Tibial nerve (tissue), 4 donors: ENCODE measurements at regions not wholly inside any gene's neighbourhood (a gene's known extent, or its start where the extent isn't known, plus 50 kb on each side); places are given as distances from the start of the nearest gene placed in this dataset.

ENCODE experiments used
- DNase-seq, 2 donors: peaks; one replicate each; pipeline ENCODE4 v3.0.0-alpha.2; 2019; ENCODE audit warnings: low spot score in 2 of 2
- H3K27ac ChIP-seq, 4 donors: fragments of 200-600 bp; sonication (generic) in 3 of 4; one replicate each; pipeline ENCODE4 v1.5.1; 2017 to 2019; ENCODE audit warnings: mild to moderate bottlenecking in 1 of 4
- H3K27me3 ChIP-seq, 2 donors: fragments of 200-600 bp; sonication (generic) in 1 of 2; one replicate each; pipeline versions ENCODE4 v1.5.1 to v1.6.0; 2017 to 2019
- H3K36me3 ChIP-seq, 3 donors: fragments of 200-600 bp; sonication (generic); one replicate each; pipeline ENCODE4 v1.5.1; 2018 to 2019
- H3K4me1 ChIP-seq, 4 donors: fragments of 200-600 bp; sonication (generic) in 3 of 4; one replicate each; pipeline ENCODE4 v1.5.1; 2017 to 2019
- H3K4me3 ChIP-seq, 4 donors: fragments of 200-600 bp; sonication (generic) in 3 of 4; one replicate each; pipeline ENCODE4 v1.5.1; 2017 to 2019; ENCODE audit warnings: mild to moderate bottlenecking in 1 of 4, moderate library complexity in 1 of 4
- H3K9me3 ChIP-seq, 4 donors: fragments of 200-600 bp; sonication (generic) in 3 of 4; one replicate each; pipeline ENCODE4 v1.5.1; 2017 to 2019
- CTCF ChIP-seq, 5 experiments: fragments of 200-600 bp in 3 of 5; fragments of 450-650 bp in 2 of 5; sonication (generic) in 3 of 5; IDR thresholded peaks; one replicate each; pipeline ENCODE4 v1.5.1; 2016 to 2019; ENCODE audit warnings: antibody characterized with exemption in 5 of 5, mild to moderate bottlenecking in 3 of 5, moderate library complexity in 2 of 5
- EP300 ChIP-seq, 2 donors: sonication (generic); formaldehyde crosslinking; IDR thresholded peaks; one replicate each; pipeline ENCODE4 v1.6.1; 2017; ENCODE audit warnings: antibody characterized with exemption in 2 of 2, mild to moderate bottlenecking in 1 of 2
- POLR2A ChIP-seq, 2 donors: fragments of 450-650 bp; IDR thresholded peaks; one replicate each; pipeline ENCODE4 v1.6.1; 2017; ENCODE audit warnings: antibody characterized with exemption in 2 of 2, mild to moderate bottlenecking in 2 of 2, moderate library complexity in 2 of 2
- WGBS, 2 donors: methylation state at CpG; one replicate each; pipeline ENCODE4 v1.1.5; 2018; 5-methylcytosine and 5-hydroxymethylcytosine counted together

GRCh38 chr4:163624727-163625126 lies 130.2 kb downstream of the TMA16 start:
- DNase-seq: no peak
- H3K4me3 ChIP-seq: no peak overlapping the region
- no peak overlapping the region for H3K27ac ChIP-seq
- no peaks in the 10 kb centered on the region for H3K36me3 ChIP-seq
- H3K9me3 ChIP-seq: peaks cover 0 to 5% (median 0%) of the 10 kb centered on the region in 4 donors
- no peak for TF ChIP-seq CTCF (IDR thresholded peaks at IDR 0.05)
- no peaks in the 10 kb centered on the region for H3K27me3 ChIP-seq
- H3K4me1 ChIP-seq: no peaks in the 10 kb centered on the region
- WGBS, 2 donors: 76 to 82% methylated on average over 1 of the region's 1 CpG

GRCh38 chr4:163631288-163631687 lies 136.8 kb downstream of the TMA16 start:
- 92 to 93% methylated on average over 6 of the region's 6 CpGs for WGBS, 2 donors
- Histone ChIP-seq H3K27me3 (no peaks in the 10 kb centered on the region), H3K4me1 (no peaks in the 10 kb centered on the region), H3K4me3 (no peak overlapping the region), H3K36me3 (no peaks in the 10 kb centered on the region), H3K27ac (no peak overlapping the region), H3K9me3 (peaks cover 0 to 5% (median 0%) of the 10 kb centered on the region in 4 donors)
- no peak for DNase-seq
- TF ChIP-seq CTCF (IDR thresholded peaks at IDR 0.05) (no peak), EP300 (IDR thresholded peaks at IDR 0.05) (no peak), POLR2A (IDR thresholded peaks at IDR 0.05) (no peak)

- H3K9me3 ChIP-seq: no peaks in the 10 kb centered on the region
- DNase-seq: no peak
- TF ChIP-seq EP300 (IDR thresholded peaks at IDR 0.05) (no peak), CTCF (IDR thresholded peaks at IDR 0.05) (no peak), POLR2A (IDR thresholded peaks at IDR 0.05) (no peak)
- H3K4me1 ChIP-seq: no peaks in the 10 kb centered on the region
- no peaks in the 10 kb centered on the region for H3K36me3 ChIP-seq
- H3K27ac ChIP-seq: no peak overlapping the region
- no peaks in the 10 kb centered on the region for H3K27me3 ChIP-seq
- H3K4me3 ChIP-seq: no peak overlapping the region
Observed at GRCh38 chr4:163638909-163639308, 144.4 kb downstream of the TMA16 start.

- Histone ChIP-seq H3K4me3 (no peak overlapping the region), H3K4me1 (no peaks in the 10 kb centered on the region), H3K27ac (no peak overlapping the region), H3K27me3 (no peaks in the 10 kb centered on the region), H3K36me3 (no peaks in the 10 kb centered on the region), H3K9me3 (peaks cover 0 to 23% (median 6%) of the 10 kb centered on the region in 4 donors)
- no peak for DNase-seq
- TF ChIP-seq EP300 (IDR thresholded peaks at IDR 0.05) (no peak), CTCF (IDR thresholded peaks at IDR 0.05) (no peak), POLR2A (IDR thresholded peaks at IDR 0.05) (no peak)
- 85 to 89% methylated on average over 1 of the region's 1 CpG for WGBS, 2 donors
Observed at GRCh38 chr4:163649557-163650091, 155.1 kb downstream of the TMA16 start.

- TF ChIP-seq EP300 (IDR thresholded peaks at IDR 0.05): peak in 1 of 2 donors; percentile 9
- no peak for TF ChIP-seq CTCF (IDR thresholded peaks at IDR 0.05)
- no peak for TF ChIP-seq POLR2A (IDR thresholded peaks at IDR 0.05)
- WGBS, 2 donors: 21 to 26% methylated on average over 1 of the region's 1 CpG
- DNase-seq: no peak
- no peaks in the 10 kb centered on the region for H3K4me1 ChIP-seq
- H3K9me3 ChIP-seq: peaks cover 0 to 10% (median 0%) of the 10 kb centered on the region in 4 donors
- H3K27me3 ChIP-seq: no peaks in the 10 kb centered on the region
- H3K27ac ChIP-seq: no peak overlapping the region
- no peak overlapping the region for H3K4me3 ChIP-seq
- no peaks in the 10 kb centered on the region for H3K36me3 ChIP-seq
Observed at GRCh38 chr4:163651761-163652160, 157.3 kb downstream of the TMA16 start.
